ENCODE measurements at regions not wholly inside any gene's neighbourhood (a gene's known extent, or its start where the extent isn't known, plus 50 kb on each side); places are given as distances from the start of the nearest gene placed in this dataset.
"Not testable (repeated sequence)": the region's sequence is repeated elsewhere in the genome, so short reads cannot be mapped to it uniquely, and the experiment has no call there.

DNA sequence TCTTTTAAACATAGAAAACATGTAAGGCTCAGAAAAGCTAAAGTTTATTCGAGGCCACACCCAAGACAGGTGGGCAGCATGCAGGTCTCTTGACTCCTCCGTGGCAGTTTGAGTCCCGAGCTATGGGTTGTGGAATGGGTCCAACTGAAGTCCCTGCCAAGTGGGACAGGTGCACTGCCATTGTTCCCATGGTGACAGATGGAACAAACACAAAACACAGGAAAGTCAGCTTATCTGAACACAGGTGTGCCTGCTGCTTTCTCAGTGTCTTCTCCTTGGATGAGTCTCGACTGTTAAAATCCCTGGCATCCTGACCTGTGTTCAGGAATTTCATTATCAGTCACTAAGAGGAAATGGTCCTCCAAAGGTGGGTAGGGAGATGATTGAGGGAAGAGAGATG lies 99.0 kb upstream of the RAB4A start:
- TF ChIP-seq, protein P1, sequence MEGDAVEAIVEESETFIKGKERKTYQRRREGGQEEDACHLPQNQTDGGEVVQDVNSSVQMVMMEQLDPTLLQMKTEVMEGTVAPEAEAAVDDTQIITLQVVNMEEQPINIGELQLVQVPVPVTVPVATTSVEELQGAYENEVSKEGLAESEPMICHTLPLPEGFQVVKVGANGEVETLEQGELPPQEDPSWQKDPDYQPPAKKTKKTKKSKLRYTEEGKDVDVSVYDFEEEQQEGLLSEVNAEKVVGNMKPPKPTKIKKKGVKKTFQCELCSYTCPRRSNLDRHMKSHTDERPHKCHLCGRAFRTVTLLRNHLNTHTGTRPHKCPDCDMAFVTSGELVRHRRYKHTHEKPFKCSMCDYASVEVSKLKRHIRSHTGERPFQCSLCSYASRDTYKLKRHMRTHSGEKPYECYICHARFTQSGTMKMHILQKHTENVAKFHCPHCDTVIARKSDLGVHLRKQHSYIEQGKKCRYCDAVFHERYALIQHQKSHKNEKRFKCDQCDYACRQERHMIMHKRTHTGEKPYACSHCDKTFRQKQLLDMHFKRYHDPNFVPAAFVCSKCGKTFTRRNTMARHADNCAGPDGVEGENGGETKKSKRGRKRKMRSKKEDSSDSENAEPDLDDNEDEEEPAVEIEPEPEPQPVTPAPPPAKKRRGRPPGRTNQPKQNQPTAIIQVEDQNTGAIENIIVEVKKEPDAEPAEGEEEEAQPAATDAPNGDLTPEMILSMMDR (IDR thresholded peaks at IDR 0.05): no peak
- no peaks in the 10 kb centered on the region for H3K4me1 ChIP-seq (ENCODE audit: control insufficient read depth in 1 of 2, low read depth in 2 of 2)
- ATAC-seq (ENCODE audit: insufficient number of reproducible peaks, low FRiP score, low read depth) (no peak), DNase-seq (ENCODE audit: low spot score) (no peak)
- H3K27ac ChIP-seq: no peak overlapping the region
- no peaks in the 10 kb centered on the region for H3K9me3 ChIP-seq
- H3K36me3 ChIP-seq: no peaks in the 10 kb centered on the region
- H3K27me3 ChIP-seq (replicated peaks; ENCODE audit: insufficient read depth): no peaks in the 10 kb centered on the region
- H3K4me3 ChIP-seq: no peak overlapping the region

- DNase-seq (ENCODE audit: low spot score); H3K4me1 ChIP-seq (ENCODE audit: control insufficient read depth in 1 of 2, low read depth in 2 of 2): not testable (repeated sequence)
Observed at GRCh38 chr1:229173491-229174476, 97.1 kb upstream of the RAB4A start.

DNA sequence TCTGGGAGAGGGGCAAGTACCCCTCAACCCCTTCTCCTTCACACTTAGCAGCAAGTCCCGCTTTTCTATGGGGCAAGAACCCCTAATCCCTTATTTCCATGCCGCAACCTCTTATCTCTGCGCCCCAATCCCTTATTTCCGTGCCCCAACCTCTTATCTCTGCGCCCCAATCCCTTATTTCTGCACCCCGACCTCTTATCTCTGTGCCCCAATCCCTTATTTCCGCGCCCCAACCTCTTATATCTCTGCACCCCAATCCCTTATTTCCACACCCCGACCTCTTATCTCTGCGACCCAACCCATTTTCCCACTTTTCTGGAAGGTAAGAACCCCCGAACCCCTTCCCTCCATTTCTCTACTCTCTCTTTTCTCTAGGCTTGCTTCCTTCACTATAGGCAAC lies 95.6 kb upstream of the RAB4A start:
- H3K9me3 ChIP-seq; ATAC-seq (ENCODE audit: insufficient number of reproducible peaks, low FRiP score, low read depth); H3K36me3 ChIP-seq; DNase-seq (ENCODE audit: low spot score); H3K4me1 ChIP-seq (ENCODE audit: control insufficient read depth in 1 of 2, low read depth in 2 of 2); H3K4me3 ChIP-seq; H3K27ac ChIP-seq; H3K27me3 ChIP-seq (replicated peaks; ENCODE audit: insufficient read depth): not testable (repeated sequence)

More at GRCh38 chr1:229173491-229174476, 97.1 kb upstream of the RAB4A start:
- not testable (repeated sequence) for H3K27me3 ChIP-seq (replicated peaks; ENCODE audit: insufficient read depth); H3K27ac ChIP-seq; H3K4me3 ChIP-seq; ATAC-seq (ENCODE audit: insufficient number of reproducible peaks, low FRiP score, low read depth); H3K9me3 ChIP-seq; H3K36me3 ChIP-seq

DNA sequence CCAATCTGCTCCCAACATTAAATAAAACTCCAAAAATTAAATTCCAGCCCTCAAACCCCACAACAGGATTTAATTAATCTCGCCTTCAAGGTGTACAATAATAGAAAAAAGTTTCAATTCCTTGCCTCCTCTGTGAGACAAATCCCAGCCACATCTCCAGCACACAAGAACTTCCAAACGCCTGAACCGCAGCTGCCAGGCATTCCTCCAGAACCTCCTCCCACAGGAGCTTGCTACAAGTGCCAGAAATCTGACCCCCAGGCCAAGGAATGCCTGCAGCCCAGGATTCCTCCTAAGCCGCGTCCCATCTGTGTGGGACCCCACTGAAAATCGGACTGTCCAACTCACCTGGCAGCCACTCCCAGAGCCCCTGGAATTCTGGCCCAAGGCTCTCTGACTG lies 94.5 kb upstream of the RAB4A start:
- not testable (repeated sequence) for DNase-seq (ENCODE audit: low spot score); H3K27me3 ChIP-seq (replicated peaks; ENCODE audit: insufficient read depth); H3K4me3 ChIP-seq; H3K9me3 ChIP-seq; H3K27ac ChIP-seq; H3K36me3 ChIP-seq; H3K4me1 ChIP-seq (ENCODE audit: control insufficient read depth in 1 of 2, low read depth in 2 of 2); ATAC-seq (ENCODE audit: insufficient number of reproducible peaks, low FRiP score, low read depth)

DNA sequence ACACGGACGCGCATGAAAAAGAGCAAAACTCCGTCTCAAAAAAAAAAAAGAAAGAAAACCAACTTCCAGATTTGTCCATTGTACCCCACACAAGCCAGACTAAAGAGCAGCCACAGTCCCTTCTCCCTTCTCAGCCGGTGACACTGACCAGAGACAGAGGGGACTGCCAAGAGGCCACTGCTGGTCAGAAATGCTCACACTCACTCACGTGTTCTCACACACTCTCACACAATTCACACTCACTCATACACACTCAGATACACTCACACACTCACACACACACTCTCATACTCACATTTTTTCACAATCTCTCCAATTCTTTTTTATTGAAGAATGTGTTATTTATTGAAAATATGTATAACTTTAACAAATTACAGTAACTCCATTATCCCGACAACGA lies 90.8 kb upstream of the RAB4A start:
- H3K4me1 ChIP-seq (ENCODE audit: control insufficient read depth in 1 of 2, low read depth in 2 of 2): no peaks in the 10 kb centered on the region
- H3K27ac ChIP-seq: no peak overlapping the region
- no peak overlapping the region for H3K4me3 ChIP-seq
- H3K9me3 ChIP-seq: no peaks in the 10 kb centered on the region
- TF ChIP-seq, protein P1 (IDR thresholded peaks at IDR 0.05): no peak
- H3K27me3 ChIP-seq (replicated peaks; ENCODE audit: insufficient read depth): no peaks in the 10 kb centered on the region
- H3K36me3 ChIP-seq: no peaks in the 10 kb centered on the region
- DNase-seq (ENCODE audit: low spot score) (no peak), ATAC-seq (ENCODE audit: insufficient number of reproducible peaks, low FRiP score, low read depth) (no peak)

DNA sequence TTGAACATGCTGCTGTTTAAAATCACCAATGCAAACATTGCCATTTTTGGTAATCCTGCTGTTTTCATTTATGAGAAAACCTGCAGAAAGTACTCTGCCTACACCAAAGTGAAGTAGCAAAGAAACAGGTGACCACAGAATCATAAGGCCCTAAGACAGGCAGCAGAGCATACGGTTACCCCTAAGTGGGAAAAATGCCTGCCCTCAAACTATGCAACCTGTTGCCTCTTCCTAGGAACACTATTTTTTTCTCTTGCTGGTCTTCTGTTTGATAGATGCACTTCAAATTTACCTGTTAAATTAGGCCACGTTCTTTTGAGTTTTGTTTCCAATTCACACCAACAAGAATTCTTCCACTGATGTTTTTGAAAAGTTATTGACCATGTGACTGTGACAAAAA lies 89.5 kb upstream of the RAB4A start:
- TF ChIP-seq, protein P1 (IDR thresholded peaks at IDR 0.05): no peak
- Histone ChIP-seq H3K27ac (no peak overlapping the region), H3K36me3 (no peaks in the 10 kb centered on the region), H3K27me3 (replicated peaks; ENCODE audit: insufficient read depth) (no peaks in the 10 kb centered on the region), H3K4me3 (no peak overlapping the region), H3K9me3 (no peaks in the 10 kb centered on the region), H3K4me1 (ENCODE audit: control insufficient read depth in 1 of 2, low read depth in 2 of 2) (no peaks in the 10 kb centered on the region)
- ATAC-seq (ENCODE audit: insufficient number of reproducible peaks, low FRiP score, low read depth) (no peak), DNase-seq (ENCODE audit: low spot score) (no peak)

Data from thoracic aorta (tissue), 2 donors.